ENCODE measurements at regions not wholly inside any gene's neighbourhood (a gene's known extent, or its start where the extent isn't known, plus 50 kb on each side); places are given as distances from the start of the nearest gene placed in this dataset.

DNA sequence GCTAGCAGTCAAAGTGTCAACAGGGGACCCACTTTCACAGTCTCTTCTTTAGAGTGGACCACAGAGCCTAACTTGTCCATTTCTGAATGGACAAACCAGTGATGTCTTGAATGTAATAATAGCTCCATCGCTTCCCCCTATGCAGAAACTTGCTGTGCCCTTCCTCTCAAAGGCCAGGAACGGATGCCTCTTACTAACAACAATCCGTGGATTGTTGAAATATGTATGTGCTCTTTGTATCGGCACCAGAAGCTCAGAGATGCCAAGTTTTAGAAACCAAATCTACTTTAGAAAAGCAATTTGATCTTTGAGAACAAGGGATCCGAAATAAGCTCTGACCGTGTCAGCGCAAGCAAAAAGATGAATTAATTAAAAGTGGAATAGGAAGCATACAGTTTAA is 259.5 kb upstream of the POU2AF2 start:
- Histone ChIP-seq H3K9me3 (no peaks in the 10 kb centered on the region), H3K4me3 (ENCODE audit: low read depth in 1 of 2, low read length in 1 of 2) (no peak overlapping the region), H3K36me3 (no peaks in the 10 kb centered on the region), H3K4me1 (ENCODE audit: control insufficient read depth in 1 of 2, insufficient read depth in 1 of 2, low read depth in 1 of 2, low read length in 1 of 2) (no peaks in the 10 kb centered on the region), H3K27me3 (peaks cover 43% of the 10 kb centered on the region), H3K27ac (no peak overlapping the region)
- TF ChIP-seq, protein P1, sequence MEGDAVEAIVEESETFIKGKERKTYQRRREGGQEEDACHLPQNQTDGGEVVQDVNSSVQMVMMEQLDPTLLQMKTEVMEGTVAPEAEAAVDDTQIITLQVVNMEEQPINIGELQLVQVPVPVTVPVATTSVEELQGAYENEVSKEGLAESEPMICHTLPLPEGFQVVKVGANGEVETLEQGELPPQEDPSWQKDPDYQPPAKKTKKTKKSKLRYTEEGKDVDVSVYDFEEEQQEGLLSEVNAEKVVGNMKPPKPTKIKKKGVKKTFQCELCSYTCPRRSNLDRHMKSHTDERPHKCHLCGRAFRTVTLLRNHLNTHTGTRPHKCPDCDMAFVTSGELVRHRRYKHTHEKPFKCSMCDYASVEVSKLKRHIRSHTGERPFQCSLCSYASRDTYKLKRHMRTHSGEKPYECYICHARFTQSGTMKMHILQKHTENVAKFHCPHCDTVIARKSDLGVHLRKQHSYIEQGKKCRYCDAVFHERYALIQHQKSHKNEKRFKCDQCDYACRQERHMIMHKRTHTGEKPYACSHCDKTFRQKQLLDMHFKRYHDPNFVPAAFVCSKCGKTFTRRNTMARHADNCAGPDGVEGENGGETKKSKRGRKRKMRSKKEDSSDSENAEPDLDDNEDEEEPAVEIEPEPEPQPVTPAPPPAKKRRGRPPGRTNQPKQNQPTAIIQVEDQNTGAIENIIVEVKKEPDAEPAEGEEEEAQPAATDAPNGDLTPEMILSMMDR (IDR thresholded peaks at IDR 0.05), result no peak

DNA sequence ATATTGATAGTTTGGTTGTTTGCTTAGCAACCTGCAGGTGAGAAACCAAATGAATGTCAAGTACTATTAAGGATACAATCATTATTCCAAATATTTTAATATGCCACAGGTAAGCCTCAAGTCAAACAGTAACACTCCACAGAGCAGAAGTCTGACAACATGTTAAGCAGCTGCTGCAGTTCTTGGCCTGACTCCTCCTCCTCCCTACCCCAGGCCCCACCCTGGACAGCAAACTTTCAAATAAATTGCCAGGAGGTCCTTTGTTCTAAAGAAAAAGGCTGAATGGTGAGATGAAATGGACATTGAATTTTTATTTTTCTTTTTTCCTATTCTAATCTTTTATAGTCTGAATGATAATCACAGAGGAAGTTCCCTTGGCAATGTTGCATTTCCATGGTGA is 260.0 kb upstream of the POU2AF2 start:
- Histone ChIP-seq H3K4me3 (ENCODE audit: low read depth in 1 of 2, low read length in 1 of 2) (no peak overlapping the region), H3K27ac (no peak overlapping the region), H3K9me3 (no peaks in the 10 kb centered on the region), H3K36me3 (no peaks in the 10 kb centered on the region), H3K4me1 (ENCODE audit: control insufficient read depth in 1 of 2, insufficient read depth in 1 of 2, low read depth in 1 of 2, low read length in 1 of 2) (no peaks in the 10 kb centered on the region), H3K27me3 (peaks cover 38% of the 10 kb centered on the region)
- TF ChIP-seq, protein P1 (IDR thresholded peaks at IDR 0.05), result no peak

DNA sequence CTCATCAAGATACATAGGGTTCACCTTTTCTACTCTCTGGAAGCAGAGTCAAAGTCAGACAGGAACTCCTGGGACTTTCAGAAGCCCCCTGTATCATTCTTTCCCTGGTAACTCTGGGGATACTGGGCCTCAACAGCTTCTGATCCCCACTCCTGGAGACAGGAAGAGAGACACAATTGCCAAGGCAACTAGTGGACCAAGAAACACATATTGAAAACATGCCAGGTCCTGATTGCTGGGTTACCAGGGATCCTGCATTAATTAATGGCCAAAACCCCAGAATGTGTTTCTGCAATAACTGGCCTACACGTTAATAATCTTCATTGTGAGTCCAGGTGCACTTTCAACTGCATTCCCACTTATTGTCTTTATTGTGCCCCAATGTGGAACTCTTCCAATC is 260.8 kb upstream of the POU2AF2 start:
- TF ChIP-seq, protein P1 (IDR thresholded peaks at IDR 0.05), result no peak
- no peak overlapping the region for H3K4me3 ChIP-seq (ENCODE audit: low read depth in 1 of 2, low read length in 1 of 2)
- H3K4me1 ChIP-seq (ENCODE audit: control insufficient read depth in 1 of 2, insufficient read depth in 1 of 2, low read depth in 1 of 2, low read length in 1 of 2), result no peaks in the 10 kb centered on the region
- no peaks in the 10 kb centered on the region for H3K36me3 ChIP-seq
- H3K9me3 ChIP-seq, result no peaks in the 10 kb centered on the region
- H3K27ac ChIP-seq, result no peak overlapping the region
- peaks cover 35% of the 10 kb centered on the region for H3K27me3 ChIP-seq

DNA sequence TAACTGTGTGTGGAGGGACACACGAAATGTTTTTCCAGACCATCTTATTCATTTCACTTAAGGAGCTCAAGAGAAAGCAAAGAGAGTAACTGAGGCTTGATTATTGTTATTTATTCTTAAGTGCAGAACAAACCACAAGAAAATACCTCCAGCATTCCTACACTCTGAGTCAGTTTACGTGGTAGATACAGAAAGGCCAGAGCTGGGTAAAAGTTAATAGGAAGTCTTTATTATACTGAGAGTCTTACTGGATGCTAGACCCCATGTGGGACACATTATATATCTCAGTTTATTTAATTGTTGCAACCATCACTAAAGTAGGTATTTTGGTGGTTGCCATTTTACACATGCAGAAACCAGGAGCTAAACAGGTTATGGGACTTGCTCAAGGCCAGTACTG is 261.4 kb upstream of the POU2AF2 start:
- TF ChIP-seq, protein P1 (IDR thresholded peaks at IDR 0.05), result no peak
- no peak overlapping the region for H3K27ac ChIP-seq
- no peaks in the 10 kb centered on the region for H3K36me3 ChIP-seq

DNA sequence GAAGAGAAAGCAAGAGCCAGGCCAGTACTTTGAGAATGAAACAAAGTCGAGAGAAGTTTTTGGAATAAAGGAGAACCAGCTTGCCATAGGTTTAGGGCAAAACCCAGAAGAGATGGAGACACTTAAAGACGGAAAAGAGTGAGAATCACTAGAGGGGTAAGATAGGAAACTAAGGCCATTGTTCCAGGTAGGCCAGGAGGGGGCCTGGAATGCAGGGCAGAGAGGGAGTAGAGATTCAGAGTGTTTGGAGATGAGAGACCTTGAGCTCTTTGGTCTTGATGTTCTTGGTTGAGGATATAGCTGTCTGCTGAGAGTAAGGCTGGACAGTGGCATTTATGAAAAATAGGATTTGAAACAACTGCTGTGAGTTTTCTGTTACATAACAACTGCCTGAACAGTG is 263.3 kb upstream of the POU2AF2 start:
- Histone ChIP-seq H3K27me3 (peaks cover 24% of the 10 kb centered on the region), H3K36me3 (no peaks in the 10 kb centered on the region), H3K4me3 (ENCODE audit: low read depth in 1 of 2, low read length in 1 of 2) (no peak overlapping the region), H3K27ac (no peak overlapping the region), H3K4me1 (ENCODE audit: control insufficient read depth in 1 of 2, insufficient read depth in 1 of 2, low read depth in 1 of 2, low read length in 1 of 2) (no peaks in the 10 kb centered on the region), H3K9me3 (no peaks in the 10 kb centered on the region)
- TF ChIP-seq, protein P1 (IDR thresholded peaks at IDR 0.05), result no peak

More for the DNA sequence above, 261.4 kb upstream of the POU2AF2 start:
- Histone ChIP-seq H3K27me3 (peaks cover 35% of the 10 kb centered on the region), H3K9me3 (no peaks in the 10 kb centered on the region), H3K4me3 (ENCODE audit: low read depth in 1 of 2, low read length in 1 of 2) (no peak overlapping the region), H3K4me1 (ENCODE audit: control insufficient read depth in 1 of 2, insufficient read depth in 1 of 2, low read depth in 1 of 2, low read length in 1 of 2) (no peaks in the 10 kb centered on the region)

DNA sequence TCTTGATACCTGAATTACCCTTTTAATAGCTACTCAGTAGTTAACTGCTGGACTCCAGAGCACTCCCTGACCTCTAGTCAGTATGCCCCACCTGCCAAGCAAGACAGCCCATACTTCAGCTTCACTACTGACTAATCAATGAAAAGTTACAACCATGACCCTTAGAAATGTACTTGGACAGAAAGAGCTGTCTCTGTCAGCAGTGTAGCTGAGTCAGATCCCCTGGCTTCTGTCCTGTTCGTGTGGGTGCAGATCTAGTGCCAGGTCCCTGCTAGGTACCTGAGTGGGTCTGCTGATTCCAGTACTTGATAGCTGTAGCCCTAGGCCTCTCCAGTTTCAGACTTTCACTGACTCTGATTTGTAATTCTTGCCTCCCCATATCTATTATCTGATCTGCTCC is 265.8 kb upstream of the POU2AF2 start:
- no peaks in the 10 kb centered on the region for H3K4me1 ChIP-seq (ENCODE audit: control insufficient read depth in 1 of 2, insufficient read depth in 1 of 2, low read depth in 1 of 2, low read length in 1 of 2)
- no peaks in the 10 kb centered on the region for H3K9me3 ChIP-seq
- H3K27ac ChIP-seq, result no peak overlapping the region
- H3K27me3 ChIP-seq, result peaks cover under 1% of the 10 kb centered on the region
- TF ChIP-seq, protein P1 (IDR thresholded peaks at IDR 0.05), result no peak
- H3K36me3 ChIP-seq, result no peaks in the 10 kb centered on the region
- H3K4me3 ChIP-seq (ENCODE audit: low read depth in 1 of 2, low read length in 1 of 2), result no peak overlapping the region
